ENCODE measurements at regions not wholly inside any gene's neighbourhood (a gene's known extent, or its start where the extent isn't known, plus 50 kb on each side); places are given as distances from the start of the nearest gene placed in this dataset.

DNA sequence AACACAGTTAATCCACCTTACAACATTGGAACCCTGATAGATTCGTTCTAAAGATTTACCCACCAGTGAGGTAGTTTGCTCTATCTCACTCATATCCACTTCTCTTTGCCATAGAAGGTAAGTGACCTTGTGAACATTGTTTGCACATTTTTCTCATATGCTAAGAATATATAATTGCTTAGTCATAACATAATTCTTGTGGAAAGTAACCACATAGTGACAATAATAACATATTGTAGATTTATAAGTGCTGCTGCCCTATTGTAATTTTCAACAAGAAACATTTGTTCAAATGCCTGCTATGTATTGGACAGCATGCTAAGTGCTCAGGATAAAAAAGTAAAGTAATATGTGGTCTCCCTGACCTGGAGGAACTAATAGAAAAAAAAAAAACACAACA, 554.2 kb upstream of the KCNMB2 start:
- ChIA-PET POLR2A (ENCODE audit: low non-redundant PET) (no interaction called here), CTCF (no interaction called here)
- no peaks in the 10 kb centered on the region for H3K36me3 ChIP-seq (ENCODE audit: insufficient read depth, low read length, poor library complexity, severe bottlenecking)
- no peak for DNase-seq (ENCODE audit: low spot score)
- H3K4me3 ChIP-seq (ENCODE audit: low read depth, low read length, poor library complexity, severe bottlenecking): no peak overlapping the region
- no peaks in the 10 kb centered on the region for H3K9me3 ChIP-seq (ENCODE audit: low read depth, low read length, poor library complexity, severe bottlenecking)
- H3K27me3 ChIP-seq (replicated peaks; ENCODE audit: insufficient read depth, low read depth, low read length, poor library complexity): no peaks in the 10 kb centered on the region
- peaks cover 25% of the 10 kb centered on the region for H3K4me1 ChIP-seq (ENCODE audit: insufficient read depth, low read length, poor library complexity, severe bottlenecking)
- TF ChIP-seq EZH2 (IDR thresholded peaks at IDR 0.05; ENCODE audit: borderline replicate concordance, low read depth, low read length, poor library complexity, severe bottlenecking): no peak
- TF ChIP-seq, protein P1, sequence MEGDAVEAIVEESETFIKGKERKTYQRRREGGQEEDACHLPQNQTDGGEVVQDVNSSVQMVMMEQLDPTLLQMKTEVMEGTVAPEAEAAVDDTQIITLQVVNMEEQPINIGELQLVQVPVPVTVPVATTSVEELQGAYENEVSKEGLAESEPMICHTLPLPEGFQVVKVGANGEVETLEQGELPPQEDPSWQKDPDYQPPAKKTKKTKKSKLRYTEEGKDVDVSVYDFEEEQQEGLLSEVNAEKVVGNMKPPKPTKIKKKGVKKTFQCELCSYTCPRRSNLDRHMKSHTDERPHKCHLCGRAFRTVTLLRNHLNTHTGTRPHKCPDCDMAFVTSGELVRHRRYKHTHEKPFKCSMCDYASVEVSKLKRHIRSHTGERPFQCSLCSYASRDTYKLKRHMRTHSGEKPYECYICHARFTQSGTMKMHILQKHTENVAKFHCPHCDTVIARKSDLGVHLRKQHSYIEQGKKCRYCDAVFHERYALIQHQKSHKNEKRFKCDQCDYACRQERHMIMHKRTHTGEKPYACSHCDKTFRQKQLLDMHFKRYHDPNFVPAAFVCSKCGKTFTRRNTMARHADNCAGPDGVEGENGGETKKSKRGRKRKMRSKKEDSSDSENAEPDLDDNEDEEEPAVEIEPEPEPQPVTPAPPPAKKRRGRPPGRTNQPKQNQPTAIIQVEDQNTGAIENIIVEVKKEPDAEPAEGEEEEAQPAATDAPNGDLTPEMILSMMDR (conservative IDR thresholded peaks at IDR 0.05; ENCODE audit: low read depth, low read length): no peak
- no peak overlapping the region for H3K27ac ChIP-seq (ENCODE audit: low read depth, low read length, poor library complexity, severe bottlenecking)
- intact Hi-C loops (cut with micrococcal nuclease; ENCODE audit: unreplicated experiment): no loop called here
- BruUV-seq (replicated peaks): no TSS peak

- Histone ChIP-seq H3K4me1 (ENCODE audit: insufficient read depth, low read length, poor library complexity, severe bottlenecking) (peaks cover 16% of the 10 kb centered on the region), H3K4me3 (ENCODE audit: low read depth, low read length, poor library complexity, severe bottlenecking) (no peak overlapping the region), H3K27ac (ENCODE audit: low read depth, low read length, poor library complexity, severe bottlenecking) (no peak overlapping the region), H3K9me3 (ENCODE audit: low read depth, low read length, poor library complexity, severe bottlenecking) (no peaks in the 10 kb centered on the region), H3K27me3 (replicated peaks; ENCODE audit: insufficient read depth, low read depth, low read length, poor library complexity) (no peaks in the 10 kb centered on the region), H3K36me3 (ENCODE audit: insufficient read depth, low read length, poor library complexity, severe bottlenecking) (no peaks in the 10 kb centered on the region)
- ChIA-PET POLR2A (ENCODE audit: low non-redundant PET) (no interaction called here), CTCF (no interaction called here)
- BruUV-seq (replicated peaks): no TSS peak
- DNase-seq (ENCODE audit: low spot score): no peak
- intact Hi-C loops (cut with micrococcal nuclease; ENCODE audit: unreplicated experiment): no loop called here
- TF ChIP-seq, protein P1 (conservative IDR thresholded peaks at IDR 0.05; ENCODE audit: low read depth, low read length): no peak
- TF ChIP-seq EZH2 (IDR thresholded peaks at IDR 0.05; ENCODE audit: borderline replicate concordance, low read depth, low read length, poor library complexity, severe bottlenecking): no peak
These were observed 552.9 kb upstream of the KCNMB2 start for GRCh38 chr3:177983320-177983719.

- no peak for DNase-seq (ENCODE audit: low spot score)
- no peaks in the 10 kb centered on the region for H3K27me3 ChIP-seq (replicated peaks; ENCODE audit: insufficient read depth, low read depth, low read length, poor library complexity)
- CTCF ChIA-PET: no interaction called here
- BruUV-seq (replicated peaks): no TSS peak
- POLR2A ChIA-PET (ENCODE audit: low non-redundant PET): no interaction called here
- H3K36me3 ChIP-seq (ENCODE audit: insufficient read depth, low read length, poor library complexity, severe bottlenecking): no peaks in the 10 kb centered on the region
- H3K4me3 ChIP-seq (ENCODE audit: low read depth, low read length, poor library complexity, severe bottlenecking): no peak overlapping the region
- intact Hi-C loops (cut with micrococcal nuclease; ENCODE audit: unreplicated experiment): no loop called here
- H3K4me1 ChIP-seq (ENCODE audit: insufficient read depth, low read length, poor library complexity, severe bottlenecking): no peaks in the 10 kb centered on the region
- H3K9me3 ChIP-seq (ENCODE audit: low read depth, low read length, poor library complexity, severe bottlenecking): no peaks in the 10 kb centered on the region
- TF ChIP-seq, protein P1 (conservative IDR thresholded peaks at IDR 0.05; ENCODE audit: low read depth, low read length): no peak
- TF ChIP-seq EZH2 (IDR thresholded peaks at IDR 0.05; ENCODE audit: borderline replicate concordance, low read depth, low read length, poor library complexity, severe bottlenecking): no peak
- no peak overlapping the region for H3K27ac ChIP-seq (ENCODE audit: low read depth, low read length, poor library complexity, severe bottlenecking)
These were observed 543.0 kb upstream of the KCNMB2 start for GRCh38 chr3:177992993-177993970.

Measured in A673 (cell line).